B cell (primary cell): ENCODE measurements at regions not wholly inside any gene's neighbourhood (a gene's known extent, or its start where the extent isn't known, plus 50 kb on each side); places are given as distances from the start of the nearest gene placed in this dataset.

ENCODE experiments used
- EZH2 ChIP-seq: IDR thresholded peaks from 2 replicates; pipeline ENCODE4 v1.6.1; 2012; ENCODE audit warnings: borderline replicate concordance, low read depth, mild to moderate bottlenecking, moderate library complexity, low read length; ENCODE audit not compliant: insufficient read depth, poor library complexity, severe bottlenecking
- TF ChIP-seq, protein P1 (sequence below): fragments of 200-600 bp; IDR thresholded peaks from one replicate; pipeline ENCODE4 v1.8.0; 2022; ENCODE audit warnings: antibody characterized with exemption, mild to moderate bottlenecking

DNA sequence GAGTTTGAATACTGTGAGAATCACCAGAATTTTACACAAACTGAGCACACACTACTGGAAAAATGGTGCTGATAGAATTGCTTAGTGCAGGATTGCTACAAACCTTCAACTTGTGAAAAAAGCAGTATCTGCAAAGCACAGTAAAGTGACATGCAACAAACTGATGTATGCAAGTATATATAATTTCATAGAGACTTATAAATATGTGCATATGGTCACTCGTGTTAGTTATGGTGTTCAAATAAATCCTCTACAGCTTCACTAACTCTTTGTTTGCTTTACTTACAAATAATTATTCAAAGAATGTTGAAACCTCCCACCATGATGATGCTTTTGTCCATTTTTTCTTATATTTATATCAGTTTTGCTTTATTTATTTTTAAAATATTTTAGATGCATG is 1130.9 kb upstream of the CELF2 start:
- TF ChIP-seq, protein P1, sequence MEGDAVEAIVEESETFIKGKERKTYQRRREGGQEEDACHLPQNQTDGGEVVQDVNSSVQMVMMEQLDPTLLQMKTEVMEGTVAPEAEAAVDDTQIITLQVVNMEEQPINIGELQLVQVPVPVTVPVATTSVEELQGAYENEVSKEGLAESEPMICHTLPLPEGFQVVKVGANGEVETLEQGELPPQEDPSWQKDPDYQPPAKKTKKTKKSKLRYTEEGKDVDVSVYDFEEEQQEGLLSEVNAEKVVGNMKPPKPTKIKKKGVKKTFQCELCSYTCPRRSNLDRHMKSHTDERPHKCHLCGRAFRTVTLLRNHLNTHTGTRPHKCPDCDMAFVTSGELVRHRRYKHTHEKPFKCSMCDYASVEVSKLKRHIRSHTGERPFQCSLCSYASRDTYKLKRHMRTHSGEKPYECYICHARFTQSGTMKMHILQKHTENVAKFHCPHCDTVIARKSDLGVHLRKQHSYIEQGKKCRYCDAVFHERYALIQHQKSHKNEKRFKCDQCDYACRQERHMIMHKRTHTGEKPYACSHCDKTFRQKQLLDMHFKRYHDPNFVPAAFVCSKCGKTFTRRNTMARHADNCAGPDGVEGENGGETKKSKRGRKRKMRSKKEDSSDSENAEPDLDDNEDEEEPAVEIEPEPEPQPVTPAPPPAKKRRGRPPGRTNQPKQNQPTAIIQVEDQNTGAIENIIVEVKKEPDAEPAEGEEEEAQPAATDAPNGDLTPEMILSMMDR, result no peak
- no peak for TF ChIP-seq EZH2
